HS-5 (cell line): ENCODE measurements at regions not wholly inside any gene's neighbourhood (a gene's known extent, or its start where the extent isn't known, plus 50 kb on each side); places are given as distances from the start of the nearest gene placed in this dataset.

Experiments used
- DNase-seq: peaks from one replicate; pipeline ENCODE4 v3.0.0-alpha.2; 2012; ENCODE audit warnings: low read depth

GRCh38 chr7:54956865-54957264, 62.0 kb upstream of the EGFR start:
- DNase-seq: no peak

- DNase-seq: peak; percentile 35
These were observed 58.3 kb upstream of the EGFR start for GRCh38 chr7:54960517-54960916.

GRCh38 chr7:54961391-54961790, 57.4 kb upstream of the EGFR start:
- no peak for DNase-seq

- no peak for DNase-seq
These were observed 55.7 kb upstream of the EGFR start for GRCh38 chr7:54963155-54963554.

GRCh38 chr7:54964136-54964535, 54.7 kb upstream of the EGFR start:
- DNase-seq: no peak

- DNase-seq: no peak
These were observed 51.4 kb upstream of the EGFR start for GRCh38 chr7:54967377-54967776.

- DNase-seq: no peak
These were observed 50.8 kb upstream of the EGFR start for GRCh38 chr7:54968018-54968417.
